ENCODE measurements at regions not wholly inside any gene's neighbourhood (a gene's known extent, or its start where the extent isn't known, plus 50 kb on each side); places are given as distances from the start of the nearest gene placed in this dataset.
A peak's percentile ranks its signal among the peaks of the same experiment; 100 is the strongest.

GRCh38 chr15:95565690-95566089, 764.8 kb upstream of the NR2F2 start:
- no peak for ATAC-seq
- Histone ChIP-seq H3K27ac (ENCODE audit: low read depth) (no peak overlapping the region), H3K79me2 (replicated peaks; ENCODE audit: insufficient read depth) (no peaks in the 10 kb centered on the region), H2AFZ (no peak overlapping the region), H3F3A (replicated peaks; ENCODE audit: low read depth) (no peaks in the 10 kb centered on the region), H3K9me2 (ENCODE audit: insufficient read depth) (no peaks in the 10 kb centered on the region), H3K27me3 (ENCODE audit: insufficient read depth) (no peaks in the 10 kb centered on the region), H3K4me2 (no peak overlapping the region), H3K4me3 (no peak overlapping the region), H3K36me3 (ENCODE audit: insufficient read depth) (no peaks in the 10 kb centered on the region), H3K4me1 (ENCODE audit: insufficient read depth) (peaks cover 12% of the 10 kb centered on the region; the same call in 1 of the 2 replicates), H4K20me1 (replicated peaks; ENCODE audit: insufficient read depth) (no peaks in the 10 kb centered on the region)
- H3K36me3 Mint-ChIP-seq (ENCODE audit: low read depth), result no peaks in the 10 kb centered on the region
- peaks cover 7% of the 10 kb centered on the region; the same call in 2 of the 3 replicates for H3K4me1 Mint-ChIP-seq
- no peak overlapping the region for H3K27ac Mint-ChIP-seq
- DNase-seq (ENCODE audit: low spot score), result no peak
- H3K4me3 Mint-ChIP-seq, result no peak overlapping the region
- H3K27me3 Mint-ChIP-seq (ENCODE audit: insufficient read depth, low read depth, poor library complexity), result no peaks in the 10 kb centered on the region
- H3K9me3 Mint-ChIP-seq, result no peaks in the 10 kb centered on the region
- no peak for TF ChIP-seq EZH2 (IDR thresholded peaks at IDR 0.05; ENCODE audit: low read depth, unreplicated experiment)

GRCh38 chr15:95567686-95568085, 762.8 kb upstream of the NR2F2 start:
- no peak overlapping the region for H3K4me2 ChIP-seq
- peak; percentile 10 for DNase-seq (ENCODE audit: low spot score)

More at GRCh38 chr15:95567686-95568085, 762.8 kb upstream of the NR2F2 start:
- no peaks in the 10 kb centered on the region for H3K36me3 ChIP-seq (ENCODE audit: insufficient read depth)
- H3F3A ChIP-seq (replicated peaks; ENCODE audit: low read depth), result no peaks in the 10 kb centered on the region
- 0 out of 3 replicates have a peak, but pooled peaks cover 2% of the 10 kb centered on the region for H3K36me3 Mint-ChIP-seq (ENCODE audit: low read depth)
- peaks cover 12% of the 10 kb centered on the region; the same call in 1 of the 2 replicates for H3K4me1 ChIP-seq (ENCODE audit: insufficient read depth)
- TF ChIP-seq NANOG (IDR thresholded peaks at IDR 0.05; ENCODE audit: borderline replicate concordance), result no peak
- TF ChIP-seq CTCF (conservative IDR thresholded peaks at IDR 0.05; ENCODE audit: low read depth in 2 of 2), result no peak
- TF ChIP-seq ZNF462 (CRISPR knock-in tag; IDR thresholded peaks at IDR 0.05), result no peak
- no peak for TF ChIP-seq EZH2phosphoT487 (IDR thresholded peaks at IDR 0.05; ENCODE audit: unreplicated experiment)
- TF ChIP-seq ZNF331 (CRISPR knock-in tag; IDR thresholded peaks at IDR 0.05; ENCODE audit: low read depth), result no peak
- no peak for TF ChIP-seq REST (IDR thresholded peaks at IDR 0.05; ENCODE audit: unreplicated experiment)
- no peak for TF ChIP-seq STAT1 (IDR thresholded peaks at IDR 0.05; ENCODE audit: unreplicated experiment)
- no peak for TF ChIP-seq CREB1 (CRISPR knock-in tag; IDR thresholded peaks at IDR 0.05; ENCODE audit: low read depth)
- no peak for TF ChIP-seq JUNB (IDR thresholded peaks at IDR 0.05; ENCODE audit: unreplicated experiment)
- ATAC-seq, result no peak
- H3K4me3 Mint-ChIP-seq, result no peak overlapping the region
- H3K27me3 ChIP-seq (ENCODE audit: insufficient read depth), result no peaks in the 10 kb centered on the region
- H2AFZ ChIP-seq, result no peak overlapping the region
- peaks cover 7% of the 10 kb centered on the region; the same call in 2 of the 3 replicates for H3K4me1 Mint-ChIP-seq
- H3K79me2 ChIP-seq (replicated peaks; ENCODE audit: insufficient read depth), result no peaks in the 10 kb centered on the region
- no peak overlapping the region for H3K4me3 ChIP-seq
- peaks cover 6% of the 10 kb centered on the region; the same call in 2 of the 3 replicates for H3K9me3 Mint-ChIP-seq
- no peaks in the 10 kb centered on the region for H4K20me1 ChIP-seq (replicated peaks; ENCODE audit: insufficient read depth)
- no peaks in the 10 kb centered on the region; the same call in 1 of the 2 replicates for H3K9me2 ChIP-seq (ENCODE audit: insufficient read depth)
- H3K27me3 Mint-ChIP-seq (ENCODE audit: insufficient read depth, low read depth, poor library complexity), result no peaks in the 10 kb centered on the region
- no peak overlapping the region for H3K27ac Mint-ChIP-seq
- no peak overlapping the region for H3K27ac ChIP-seq (ENCODE audit: low read depth)
